Panc1 (cell line): ENCODE measurements at regions not wholly inside any gene's neighbourhood (a gene's known extent, or its start where the extent isn't known, plus 50 kb on each side); places are given as distances from the start of the nearest gene placed in this dataset.

ENCODE experiments used
- ATAC-seq: fragments of 200-7000 bp; cut with Tn5 transposase; 2 replicates; pipeline ENCODE4 v1.9.1; 2020; ENCODE audit warnings: mild to moderate bottlenecking, moderate library complexity
- BruUV-seq: library from RNA; stranded (reverse); fragments of 400-500 nt; replicated peaks from 2 replicates; lab custom pipeline; 2021; lab: Mats Ljungman, UMichigan
- CTCF ChIA-PET: fragments of 300-600 bp; sonication (Branson Sonifier 250); formaldehyde crosslinking; loops from one replicate; lab custom pipeline; 2022; ENCODE audit warnings: antibody characterized with exemption; lab: Charles Lee
- POLR2A ChIA-PET: fragments of 300-600 bp; sonication (Branson Sonifier 250); formaldehyde crosslinking; loops from one replicate; lab custom pipeline; 2022; ENCODE audit warnings: antibody characterized with exemption; lab: Charles Lee
- DNase-seq: peaks from one replicate; pipeline ENCODE4 v3.0.0-alpha.2; 2010; ENCODE audit warnings: low read depth, low spot score
- H3K27ac ChIP-seq: 2 replicates; pipeline ENCODE4 v1.5.1; 2011; ENCODE audit warnings: mild to moderate bottlenecking, low read length, inconsistent platforms
- H3K27me3 ChIP-seq: fragments of 200-500 bp; sonication (Bioruptor generic); 2 replicates; pipeline ENCODE4 v1.6.0; 2014; ENCODE audit warnings: low read length, inconsistent platforms; ENCODE audit not compliant: control insufficient read depth, insufficient read depth
- H3K36me3 ChIP-seq: fragments of 200-500 bp; sonication (Bioruptor generic); 2 replicates; pipeline ENCODE4 v1.5.1; 2014; ENCODE audit warnings: inconsistent platforms, mild to moderate bottlenecking, low read length, moderate library complexity; ENCODE audit not compliant: control insufficient read depth, insufficient read depth
- H3K4me1 ChIP-seq: 2 replicates; pipeline ENCODE4 v1.5.1; 2011; ENCODE audit warnings: inconsistent platforms, mild to moderate bottlenecking, low read length, moderate library complexity; ENCODE audit not compliant: control insufficient read depth, insufficient read depth
- H3K4me3 ChIP-seq, 2 experiments: 2 replicates each; pipeline ENCODE4 v1.5.1; 2011 to 2012; ENCODE audit warnings: low read depth in 2 of 2, low read length in 2 of 2, mild to moderate bottlenecking in 2 of 2, inconsistent platforms in 1 of 2, moderate library complexity in 1 of 2
- H3K9me3 ChIP-seq: fragments of 200-500 bp; sonication (Bioruptor generic); 2 replicates; pipeline ENCODE4 v1.5.1; 2014; ENCODE audit warnings: low read depth, mild to moderate bottlenecking, inconsistent platforms, low read length, moderate library complexity; ENCODE audit not compliant: control insufficient read depth, insufficient read depth
- CTCF ChIP-seq: fragments of 450-650 bp; IDR thresholded peaks from 2 replicates; pipeline ENCODE4 v1.5.1; 2017; ENCODE audit warnings: mild to moderate bottlenecking
- POLR2AphosphoS5 ChIP-seq: IDR thresholded peaks from 2 replicates; pipeline ENCODE4 v1.6.1; 2012; ENCODE audit warnings: mild to moderate bottlenecking, low read depth, low read length, moderate library complexity
- REST ChIP-seq, 2 experiments: IDR thresholded peaks; 2 replicates each; pipeline ENCODE4 v1.6.1; 2011 to 2012; ENCODE audit warnings: low read depth in 2 of 2, control low read depth in 1 of 2, low read length in 1 of 2, mild to moderate bottlenecking in 1 of 2, moderate library complexity in 1 of 2; ENCODE audit not compliant: insufficient read depth in 1 of 2
- SIN3A ChIP-seq: IDR thresholded peaks from 2 replicates; pipeline ENCODE4 v1.6.1; 2012; ENCODE audit warnings: low read depth, mild to moderate bottlenecking, low read length, moderate library complexity, borderline replicate concordance; ENCODE audit not compliant: insufficient read depth
- TCF7L2 ChIP-seq: IDR thresholded peaks from 2 replicates; pipeline ENCODE4 v1.6.1; 2011; ENCODE audit warnings: mild to moderate bottlenecking, low read depth, low read length, inconsistent platforms
- in situ Hi-C: cut with HindIII; loops from 2 replicates; pipeline ENCODE4 v1.10.0; 2016; ENCODE audit warnings: low sequenced_read_pairs, low pct_unique_long_range_greater_than_20kb
- intact Hi-C: fragments of 100-400 bp; cut with micrococcal nuclease; formaldehyde crosslinking; loops from one replicate; pipeline ENCODE4 v1.10.0; 2022; ENCODE audit not compliant: unreplicated experiment

GRCh38 chr14:61961369-61961768, 199.1 kb downstream of the SNAPC1 start:
- Histone ChIP-seq H3K4me3 (no peak overlapping the region), H3K27me3 (no peaks in the 10 kb centered on the region), H3K27ac (no peak overlapping the region), H3K9me3 (no peaks in the 10 kb centered on the region), H3K4me1 (no peaks in the 10 kb centered on the region), H3K36me3 (no peaks in the 10 kb centered on the region)
- ATAC-seq (no peak), DNase-seq (no peak)
- in situ Hi-C loops, result no loop called here
- TF ChIP-seq REST (IDR thresholded peaks at IDR 0.05; ENCODE audit: insufficient read depth in 1 of 2, low read depth in 2 of 2, low read length in 1 of 2) (no peak), POLR2AphosphoS5 (no peak), TCF7L2 (no peak), CTCF (no peak), SIN3A (no peak)
- ChIA-PET CTCF (no interaction called here), POLR2A (no interaction called here)
- intact Hi-C loops, result no loop called here
- BruUV-seq, result no TSS peak

- no peaks in the 10 kb centered on the region for H3K27me3 ChIP-seq
- H3K4me3 ChIP-seq, result no peak overlapping the region
- no peaks in the 10 kb centered on the region for H3K9me3 ChIP-seq
- TF ChIP-seq TCF7L2 (no peak), POLR2AphosphoS5 (no peak), CTCF (no peak), REST (IDR thresholded peaks at IDR 0.05; ENCODE audit: insufficient read depth in 1 of 2, low read depth in 2 of 2, low read length in 1 of 2) (no peak), SIN3A (no peak)
- ATAC-seq (no peak), DNase-seq (no peak)
- intact Hi-C loops, result no loop called here
- no peaks in the 10 kb centered on the region for H3K36me3 ChIP-seq
- H3K4me1 ChIP-seq, result no peaks in the 10 kb centered on the region
- BruUV-seq, result no TSS peak
- no peak overlapping the region for H3K27ac ChIP-seq
- ChIA-PET CTCF (no interaction called here), POLR2A (no interaction called here)
- in situ Hi-C loops, result no loop called here
Measured at GRCh38 chr14:61963926-61964325, 201.7 kb downstream of the SNAPC1 start.
